HepG2 (cell line): ENCODE measurements at regions not wholly inside any gene's neighbourhood (a gene's known extent, or its start where the extent isn't known, plus 50 kb on each side); places are given as distances from the start of the nearest gene placed in this dataset.
A peak's percentile ranks its signal among the peaks of the same experiment; 100 is the strongest.

ENCODE experiments used
- AHDC1 ChIP-seq: sonication (generic); formaldehyde crosslinking; IDR thresholded peaks from 2 replicates; pipeline ENCODE4 v1.5.1; 2020; ENCODE audit warnings: mild to moderate bottlenecking, missing genetic modification reagents, borderline replicate concordance
- FOXP1 ChIP-seq, 2 experiments: fragments of 450-650 bp in 1 of 2; IDR thresholded peaks; 2 replicates each; pipeline ENCODE4 v1.6.1; 2017 to 2018; ENCODE audit warnings: antibody characterized with exemption in 1 of 2
- GATA4 ChIP-seq: sonication (generic); IDR thresholded peaks from 2 replicates; pipeline ENCODE4 v1.6.1; 2016; ENCODE audit warnings: antibody characterized with exemption, low read depth, borderline replicate concordance
- ISL2 ChIP-seq: sonication (generic); formaldehyde crosslinking; IDR thresholded peaks from 2 replicates; pipeline ENCODE4 v1.5.0; 2020; ENCODE audit warnings: missing genetic modification reagents
- MAX ChIP-seq: IDR thresholded peaks from 2 replicates; pipeline ENCODE4 v1.6.1; 2012; ENCODE audit warnings: inconsistent platforms
- MTF2 ChIP-seq: sonication (generic); formaldehyde crosslinking; IDR thresholded peaks from 2 replicates; pipeline ENCODE4 v1.5.0; 2020; ENCODE audit warnings: missing genetic modification reagents, borderline replicate concordance
- MXI1 ChIP-seq: IDR thresholded peaks from 3 replicates; pipeline ENCODE4 v1.6.1; 2012; ENCODE audit warnings: low read depth, low read length, inconsistent platforms, borderline replicate concordance
- NFATC3 ChIP-seq: sonication (generic); formaldehyde crosslinking; IDR thresholded peaks from 2 replicates; pipeline ENCODE4 v1.5.1; 2020; ENCODE audit warnings: mild to moderate bottlenecking, missing genetic modification reagents
- NONO ChIP-seq, 2 experiments: fragments of 450-650 bp in 1 of 2; sonication (generic) in 1 of 2; formaldehyde crosslinking in 1 of 2; IDR thresholded peaks in 1 of 2; conservative IDR thresholded peaks in 1 of 2; 2 replicates each; pipeline versions ENCODE4 v1.6.1 to v1.8.0; 2017 to 2022; ENCODE audit warnings: mild to moderate bottlenecking in 1 of 2, missing genetic modification reagents in 1 of 2, moderate library complexity in 1 of 2
- TEAD3 ChIP-seq: optimal IDR thresholded peaks from 2 replicates; pipeline ENCODE3; 2016; ENCODE audit warnings: borderline replicate concordance
- TFAP4 ChIP-seq: sonication (generic); IDR thresholded peaks from 2 replicates; pipeline ENCODE4 v1.6.1; 2016; ENCODE audit warnings: low read depth, borderline replicate concordance
- ZKSCAN8 ChIP-seq: IDR thresholded peaks from 2 replicates; pipeline ENCODE4 v1.6.1; 2016; ENCODE audit warnings: borderline replicate concordance, missing genetic modification reagents, missing compliant biosample characterization
- ZNF12 ChIP-seq: sonication (generic); formaldehyde crosslinking; IDR thresholded peaks from 2 replicates; pipeline ENCODE4 v1.5.0; 2020; ENCODE audit warnings: missing genetic modification reagents
- TF ChIP-seq, protein P1 (sequence below): sonication (generic); formaldehyde crosslinking; IDR thresholded peaks from 2 replicates; pipeline ENCODE4 v1.4.0; 2020; ENCODE audit warnings: missing genetic modification reagents, borderline replicate concordance
- TF ChIP-seq, protein P2 (sequence below): sonication (generic); formaldehyde crosslinking; IDR thresholded peaks from 2 replicates; pipeline ENCODE4 v1.4.0; 2020; ENCODE audit warnings: mild to moderate bottlenecking, missing genetic modification reagents, borderline replicate concordance

DNA sequence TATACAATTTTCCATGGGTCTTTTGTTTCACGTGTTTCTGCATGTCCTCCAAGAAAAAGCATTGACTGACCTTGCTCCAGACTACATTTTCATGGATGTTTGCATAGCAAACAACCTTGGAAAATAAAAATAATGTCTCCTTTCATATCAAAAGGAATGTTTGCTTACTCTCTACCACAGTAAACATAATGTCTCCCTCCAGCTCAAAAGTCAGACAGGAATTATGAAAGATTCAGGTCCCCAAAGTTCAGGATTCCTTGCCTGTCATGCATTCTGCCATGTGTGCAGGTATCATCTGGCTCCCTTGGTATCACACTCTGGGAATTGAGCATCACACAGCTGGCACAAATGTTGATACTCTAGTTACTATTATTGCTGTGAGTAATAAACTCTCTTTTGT, 103.1 kb upstream of the ZC3H15 start (continued):
- 0 out of 2 replicates have a peak, but pooled peaks have one; percentile 52 for TF ChIP-seq GATA4
- 0 out of 2 replicates have a peak, but pooled peaks have one; percentile 44 for TF ChIP-seq ZNF12 (CRISPR knock-in tag)
- TF ChIP-seq MXI1 = peak; percentile 72; the same call in 1 of the 3 replicates
- TF ChIP-seq MAX = peak; percentile 85
- peak; percentile 85 for TF ChIP-seq FOXP1 (IDR thresholded peaks at IDR 0.05)
- peak; percentile 98 for TF ChIP-seq FOXP1 (CRISPR knock-in tag; IDR thresholded peaks at IDR 0.05)
- TF ChIP-seq, protein P1, sequence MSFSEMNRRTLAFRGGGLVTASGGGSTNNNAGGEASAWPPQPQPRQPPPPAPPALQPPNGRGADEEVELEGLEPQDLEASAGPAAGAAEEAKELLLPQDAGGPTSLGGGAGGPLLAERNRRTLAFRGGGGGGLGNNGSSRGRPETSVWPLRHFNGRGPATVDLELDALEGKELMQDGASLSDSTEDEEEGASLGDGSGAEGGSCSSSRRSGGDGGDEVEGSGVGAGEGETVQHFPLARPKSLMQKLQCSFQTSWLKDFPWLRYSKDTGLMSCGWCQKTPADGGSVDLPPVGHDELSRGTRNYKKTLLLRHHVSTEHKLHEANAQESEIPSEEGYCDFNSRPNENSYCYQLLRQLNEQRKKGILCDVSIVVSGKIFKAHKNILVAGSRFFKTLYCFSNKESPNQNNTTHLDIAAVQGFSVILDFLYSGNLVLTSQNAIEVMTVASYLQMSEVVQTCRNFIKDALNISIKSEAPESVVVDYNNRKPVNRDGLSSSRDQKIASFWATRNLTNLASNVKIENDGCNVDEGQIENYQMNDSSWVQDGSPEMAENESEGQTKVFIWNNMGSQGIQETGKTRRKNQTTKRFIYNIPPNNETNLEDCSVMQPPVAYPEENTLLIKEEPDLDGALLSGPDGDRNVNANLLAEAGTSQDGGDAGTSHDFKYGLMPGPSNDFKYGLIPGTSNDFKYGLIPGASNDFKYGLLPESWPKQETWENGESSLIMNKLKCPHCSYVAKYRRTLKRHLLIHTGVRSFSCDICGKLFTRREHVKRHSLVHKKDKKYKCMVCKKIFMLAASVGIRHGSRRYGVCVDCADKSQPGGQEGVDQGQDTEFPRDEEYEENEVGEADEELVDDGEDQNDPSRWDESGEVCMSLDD = no peak; the same call in 1 of the 2 replicates
- TF ChIP-seq NONO (IDR thresholded peaks at IDR 0.05) = no peak
- peak; percentile 74; the same call in 1 of the 2 replicates for TF ChIP-seq NONO (CRISPR knock-in tag; conservative IDR thresholded peaks at IDR 0.05)
- TF ChIP-seq ISL2 = peak; percentile 98
- TF ChIP-seq, protein P2, sequence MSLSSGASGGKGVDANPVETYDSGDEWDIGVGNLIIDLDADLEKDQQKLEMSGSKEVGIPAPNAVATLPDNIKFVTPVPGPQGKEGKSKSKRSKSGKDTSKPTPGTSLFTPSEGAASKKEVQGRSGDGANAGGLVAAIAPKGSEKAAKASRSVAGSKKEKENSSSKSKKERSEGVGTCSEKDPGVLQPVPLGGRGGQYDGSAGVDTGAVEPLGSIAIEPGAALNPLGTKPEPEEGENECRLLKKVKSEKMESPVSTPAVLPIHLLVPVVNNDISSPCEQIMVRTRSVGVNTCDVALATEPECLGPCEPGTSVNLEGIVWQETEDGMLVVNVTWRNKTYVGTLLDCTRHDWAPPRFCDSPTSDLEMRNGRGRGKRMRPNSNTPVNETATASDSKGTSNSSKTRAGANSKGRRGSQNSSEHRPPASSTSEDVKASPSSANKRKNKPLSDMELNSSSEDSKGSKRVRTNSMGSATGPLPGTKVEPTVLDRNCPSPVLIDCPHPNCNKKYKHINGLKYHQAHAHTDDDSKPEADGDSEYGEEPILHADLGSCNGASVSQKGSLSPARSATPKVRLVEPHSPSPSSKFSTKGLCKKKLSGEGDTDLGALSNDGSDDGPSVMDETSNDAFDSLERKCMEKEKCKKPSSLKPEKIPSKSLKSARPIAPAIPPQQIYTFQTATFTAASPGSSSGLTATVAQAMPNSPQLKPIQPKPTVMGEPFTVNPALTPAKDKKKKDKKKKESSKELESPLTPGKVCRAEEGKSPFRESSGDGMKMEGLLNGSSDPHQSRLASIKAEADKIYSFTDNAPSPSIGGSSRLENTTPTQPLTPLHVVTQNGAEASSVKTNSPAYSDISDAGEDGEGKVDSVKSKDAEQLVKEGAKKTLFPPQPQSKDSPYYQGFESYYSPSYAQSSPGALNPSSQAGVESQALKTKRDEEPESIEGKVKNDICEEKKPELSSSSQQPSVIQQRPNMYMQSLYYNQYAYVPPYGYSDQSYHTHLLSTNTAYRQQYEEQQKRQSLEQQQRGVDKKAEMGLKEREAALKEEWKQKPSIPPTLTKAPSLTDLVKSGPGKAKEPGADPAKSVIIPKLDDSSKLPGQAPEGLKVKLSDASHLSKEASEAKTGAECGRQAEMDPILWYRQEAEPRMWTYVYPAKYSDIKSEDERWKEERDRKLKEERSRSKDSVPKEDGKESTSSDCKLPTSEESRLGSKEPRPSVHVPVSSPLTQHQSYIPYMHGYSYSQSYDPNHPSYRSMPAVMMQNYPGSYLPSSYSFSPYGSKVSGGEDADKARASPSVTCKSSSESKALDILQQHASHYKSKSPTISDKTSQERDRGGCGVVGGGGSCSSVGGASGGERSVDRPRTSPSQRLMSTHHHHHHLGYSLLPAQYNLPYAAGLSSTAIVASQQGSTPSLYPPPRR (CRISPR knock-in tag) = peak; percentile 87
- TF ChIP-seq ZKSCAN8 (CRISPR knock-in tag) = peak; percentile 90; the same call in 1 of the 2 replicates
- TF ChIP-seq TFAP4 = peak; percentile 89
- no peak for TF ChIP-seq MTF2
- TF ChIP-seq AHDC1 (CRISPR knock-in tag) = peak; percentile 94; the same call in 1 of the 2 replicates
- peak; percentile 96 for TF ChIP-seq TEAD3 (CRISPR knock-in tag)
- no peak for TF ChIP-seq NFATC3 (CRISPR knock-in tag)
